Type B pancreatic cell (in vitro differentiated cells): ENCODE measurements at regions not wholly inside any gene's neighbourhood (a gene's known extent, or its start where the extent isn't known, plus 50 kb on each side); places are given as distances from the start of the nearest gene placed in this dataset.

Experiments used
- DNase-seq: peaks from one replicate; pipeline ENCODE4 v3.0.0; 2021; ENCODE audit warnings: mixed read lengths; ENCODE audit not compliant: unreplicated experiment; ENCODE audit errors: extremely low spot score
- H3K27ac Mint-ChIP-seq: 2 replicates; pipeline ENCODE4 v1.8.0; 2021; ENCODE audit warnings: mild to moderate bottlenecking, mixed read lengths
- H3K27me3 Mint-ChIP-seq: 2 replicates; pipeline ENCODE4 v1.8.0; 2021; ENCODE audit warnings: mixed read lengths
- H3K36me3 Mint-ChIP-seq: 2 replicates; pipeline ENCODE4 v1.8.0; 2021; ENCODE audit warnings: mixed read lengths
- H3K4me1 Mint-ChIP-seq: one replicate; pipeline ENCODE4 v1.8.0; 2021; ENCODE audit warnings: mixed read lengths; ENCODE audit not compliant: unreplicated experiment
- H3K4me3 Mint-ChIP-seq: 2 replicates; pipeline ENCODE4 v1.8.0; 2021; ENCODE audit warnings: mild to moderate bottlenecking, mixed read lengths
- H3K9me3 Mint-ChIP-seq: 2 replicates; pipeline ENCODE4 v1.8.0; 2021; ENCODE audit warnings: mixed read lengths
- TF ChIP-seq, protein P1 (sequence below): fragments of 200-600 bp; sonication (generic); conservative IDR thresholded peaks from 2 replicates; pipeline ENCODE4 v1.5.0; 2021; ENCODE audit warnings: antibody characterized with exemption, mild to moderate bottlenecking

DNA sequence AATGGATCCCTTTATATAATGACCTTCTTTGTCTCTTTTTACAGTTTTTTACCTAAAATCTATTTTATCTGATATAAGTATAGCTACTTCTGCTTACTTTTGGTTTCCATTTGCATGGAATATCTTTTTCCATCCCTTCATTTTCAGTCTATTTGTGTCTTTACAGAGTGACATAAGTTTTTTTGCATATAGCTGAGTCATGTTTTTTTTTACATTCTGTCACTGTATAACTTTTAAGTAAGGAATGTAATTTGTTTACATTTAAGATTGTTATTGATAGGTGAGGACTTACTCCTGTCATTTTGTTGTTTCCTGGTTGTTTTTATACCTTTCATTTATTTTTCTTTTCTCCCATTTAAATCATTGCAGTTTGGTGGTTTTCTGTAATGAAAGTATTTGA is 402.7 kb upstream of the ADGRL2 start:
- TF ChIP-seq, protein P1, sequence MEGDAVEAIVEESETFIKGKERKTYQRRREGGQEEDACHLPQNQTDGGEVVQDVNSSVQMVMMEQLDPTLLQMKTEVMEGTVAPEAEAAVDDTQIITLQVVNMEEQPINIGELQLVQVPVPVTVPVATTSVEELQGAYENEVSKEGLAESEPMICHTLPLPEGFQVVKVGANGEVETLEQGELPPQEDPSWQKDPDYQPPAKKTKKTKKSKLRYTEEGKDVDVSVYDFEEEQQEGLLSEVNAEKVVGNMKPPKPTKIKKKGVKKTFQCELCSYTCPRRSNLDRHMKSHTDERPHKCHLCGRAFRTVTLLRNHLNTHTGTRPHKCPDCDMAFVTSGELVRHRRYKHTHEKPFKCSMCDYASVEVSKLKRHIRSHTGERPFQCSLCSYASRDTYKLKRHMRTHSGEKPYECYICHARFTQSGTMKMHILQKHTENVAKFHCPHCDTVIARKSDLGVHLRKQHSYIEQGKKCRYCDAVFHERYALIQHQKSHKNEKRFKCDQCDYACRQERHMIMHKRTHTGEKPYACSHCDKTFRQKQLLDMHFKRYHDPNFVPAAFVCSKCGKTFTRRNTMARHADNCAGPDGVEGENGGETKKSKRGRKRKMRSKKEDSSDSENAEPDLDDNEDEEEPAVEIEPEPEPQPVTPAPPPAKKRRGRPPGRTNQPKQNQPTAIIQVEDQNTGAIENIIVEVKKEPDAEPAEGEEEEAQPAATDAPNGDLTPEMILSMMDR, result no peak
- Mint-ChIP-seq H3K9me3 (peaks cover 7% of the 10 kb centered on the region), H3K27me3 (no peaks in the 10 kb centered on the region), H3K36me3 (no peaks in the 10 kb centered on the region), H3K4me3 (no peak overlapping the region), H3K4me1 (no peaks in the 10 kb centered on the region), H3K27ac (no peak overlapping the region)
- DNase-seq, result no peak

DNA sequence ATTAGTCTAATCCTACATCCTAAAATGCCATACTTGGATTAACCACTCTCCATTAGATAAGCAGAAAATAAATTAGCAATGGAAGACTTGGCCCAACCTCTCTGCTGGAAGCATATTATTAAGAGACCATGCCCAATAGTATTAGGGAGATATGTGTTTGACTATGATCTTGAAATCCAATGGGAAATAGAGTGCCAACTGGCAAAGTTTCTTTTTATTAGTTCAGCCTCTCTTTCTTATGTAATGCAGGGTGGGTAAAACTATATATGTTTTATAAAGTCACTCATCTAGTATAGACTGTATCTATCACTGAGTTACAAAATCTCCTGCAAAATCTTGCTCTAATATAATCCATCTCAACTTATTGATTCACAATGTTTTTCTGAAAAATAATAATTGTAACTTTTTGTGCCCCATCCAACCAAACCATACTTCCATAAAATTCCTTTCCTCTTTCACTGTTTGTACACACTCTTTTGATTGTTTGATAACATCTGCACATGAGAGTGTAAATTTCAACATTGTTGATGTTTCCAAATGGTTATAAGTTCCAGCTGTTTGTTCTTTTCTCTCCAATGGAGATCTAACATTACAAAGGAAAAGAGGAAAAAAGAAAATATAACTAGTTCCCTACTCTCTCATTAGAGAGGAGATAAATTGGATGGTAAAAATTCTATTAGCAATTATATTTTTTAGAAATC is 408.1 kb upstream of the ADGRL2 start:
- no peak overlapping the region for H3K27ac Mint-ChIP-seq
- no peaks in the 10 kb centered on the region for H3K36me3 Mint-ChIP-seq
- peaks cover 5% of the 10 kb centered on the region for H3K9me3 Mint-ChIP-seq
- H3K4me1 Mint-ChIP-seq, result no peaks in the 10 kb centered on the region
- no peaks in the 10 kb centered on the region for H3K27me3 Mint-ChIP-seq
- no peak for DNase-seq
- TF ChIP-seq, protein P1, result no peak
- H3K4me3 Mint-ChIP-seq, result no peak overlapping the region

DNA sequence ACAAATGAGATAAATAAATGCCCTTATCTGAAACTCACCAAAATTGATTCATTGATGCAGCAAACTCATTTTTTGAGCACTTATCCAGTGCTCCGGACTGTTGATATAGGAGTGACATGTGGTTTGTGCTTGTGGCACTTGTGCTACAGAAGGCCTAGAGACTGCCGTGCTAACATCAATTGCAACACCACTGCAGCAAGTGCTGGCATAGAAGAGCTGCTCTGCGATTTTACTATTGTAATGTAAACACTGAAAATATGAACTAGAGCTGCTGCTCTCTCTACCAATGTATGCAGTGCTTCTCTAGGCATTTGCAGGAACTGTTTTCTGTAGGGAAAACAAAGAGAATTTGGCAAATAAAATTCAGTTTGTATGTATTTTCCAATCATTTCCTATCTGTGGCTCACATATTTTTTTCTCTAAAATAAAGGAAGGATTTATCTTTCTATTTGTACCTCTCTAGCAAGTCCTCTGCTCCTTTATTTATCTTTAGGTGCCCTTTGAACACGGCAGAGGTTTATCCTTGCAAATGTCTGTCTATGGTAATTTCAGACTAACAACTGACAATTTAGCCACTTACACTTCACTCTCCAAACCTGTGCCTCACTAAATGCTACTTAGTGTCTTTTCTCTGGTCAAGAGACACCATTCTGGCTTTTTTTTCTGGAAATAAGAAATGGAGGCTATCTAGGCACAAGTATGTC is 409.5 kb upstream of the ADGRL2 start:
- no peak for DNase-seq
- TF ChIP-seq, protein P1, result no peak
- H3K27ac Mint-ChIP-seq, result no peak overlapping the region
- no peak overlapping the region for H3K4me3 Mint-ChIP-seq
- H3K4me1 Mint-ChIP-seq, result no peaks in the 10 kb centered on the region
- H3K36me3 Mint-ChIP-seq, result no peaks in the 10 kb centered on the region
- H3K9me3 Mint-ChIP-seq, result peaks cover 5% of the 10 kb centered on the region
- no peaks in the 10 kb centered on the region for H3K27me3 Mint-ChIP-seq

DNA sequence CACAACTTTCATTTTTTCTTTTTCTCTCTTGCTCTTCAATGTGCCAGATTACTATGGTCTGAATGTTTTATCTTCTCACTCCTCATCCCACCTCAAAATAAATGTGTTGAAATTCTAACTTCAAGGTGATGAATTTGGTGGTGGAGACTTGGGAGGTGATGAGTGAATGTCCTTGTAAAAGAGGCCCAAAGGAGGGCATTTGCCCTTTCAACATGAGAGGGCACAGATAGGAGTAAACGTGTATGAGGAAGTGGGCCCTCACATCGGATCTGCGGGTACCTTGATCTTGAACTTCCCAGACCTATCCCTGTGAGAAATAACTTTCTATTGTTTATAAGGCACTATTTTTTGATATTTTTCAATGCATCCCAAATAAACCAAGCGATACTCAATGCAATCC is 412.3 kb upstream of the ADGRL2 start:
- H3K4me3 Mint-ChIP-seq, result no peak overlapping the region
- TF ChIP-seq, protein P1, result no peak
- no peaks in the 10 kb centered on the region for H3K27me3 Mint-ChIP-seq
- peaks cover 5% of the 10 kb centered on the region for H3K9me3 Mint-ChIP-seq
- DNase-seq, result no peak
- H3K27ac Mint-ChIP-seq, result no peak overlapping the region
- H3K4me1 Mint-ChIP-seq, result no peaks in the 10 kb centered on the region
- H3K36me3 Mint-ChIP-seq, result no peaks in the 10 kb centered on the region

DNA sequence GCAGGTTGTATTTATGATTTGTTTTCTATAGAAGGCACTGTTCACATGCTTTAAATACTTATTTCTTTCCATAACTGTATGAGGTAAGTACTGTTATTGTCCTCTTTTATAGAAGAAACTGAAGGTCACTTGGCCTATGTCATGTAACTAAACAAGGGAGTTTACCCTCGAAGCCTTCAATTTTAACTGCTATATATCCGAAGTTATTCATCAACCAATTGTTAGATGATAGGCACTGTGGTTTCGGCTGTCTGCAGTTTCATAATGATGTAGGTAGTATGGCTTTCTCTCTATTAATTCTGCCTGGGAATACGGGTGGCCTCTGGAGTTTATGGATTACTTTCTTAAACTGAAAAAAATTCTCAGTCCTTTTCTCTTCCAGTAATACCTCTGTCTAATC is 413.3 kb upstream of the ADGRL2 start:
- no peaks in the 10 kb centered on the region for H3K27me3 Mint-ChIP-seq
- H3K4me3 Mint-ChIP-seq, result no peak overlapping the region
- TF ChIP-seq, protein P1, result no peak
- H3K4me1 Mint-ChIP-seq, result no peaks in the 10 kb centered on the region
- peaks cover 5% of the 10 kb centered on the region for H3K9me3 Mint-ChIP-seq
- DNase-seq, result no peak
- H3K36me3 Mint-ChIP-seq, result no peaks in the 10 kb centered on the region
- H3K27ac Mint-ChIP-seq, result no peak overlapping the region
